ACHN (cell line): ENCODE measurements at regions not wholly inside any gene's neighbourhood (a gene's known extent, or its start where the extent isn't known, plus 50 kb on each side); places are given as distances from the start of the nearest gene placed in this dataset.

Experiments
- DNase-seq: peaks from one replicate; pipeline ENCODE4 v3.0.0-alpha.2; 2015
- in situ Hi-C: cut with HindIII; loops from 2 replicates; pipeline ENCODE4 v1.10.0; 2017; ENCODE audit warnings: low sequenced_read_pairs, low pct_ligation_motif_present, low pct_unique_long_range_greater_than_20kb

- no peak for DNase-seq
- in situ Hi-C loops = no loop called here
Measured at GRCh38 chr2:8176887-8177286, 505.0 kb upstream of the ID2 start.

- no peak for DNase-seq
- in situ Hi-C loops = no loop called here
Measured at GRCh38 chr2:8177566-8177965, 504.3 kb upstream of the ID2 start.

- in situ Hi-C loops = no loop called here
- no peak for DNase-seq
Measured at GRCh38 chr2:8178911-8179310, 502.9 kb upstream of the ID2 start.

GRCh38 chr2:8189316-8189715, 492.5 kb upstream of the ID2 start:
- in situ Hi-C loops = no loop called here
- no peak for DNase-seq

GRCh38 chr2:8190279-8190678, 491.6 kb upstream of the ID2 start:
- no peak for DNase-seq
- in situ Hi-C loops = no loop called here

- in situ Hi-C loops = no loop called here
- no peak for DNase-seq
Measured at GRCh38 chr2:8191427-8191826, 490.4 kb upstream of the ID2 start.

- in situ Hi-C loops = no loop called here
- DNase-seq = no peak
Measured at GRCh38 chr2:8193146-8193545, 488.7 kb upstream of the ID2 start.

GRCh38 chr2:8193686-8194615, 487.9 kb upstream of the ID2 start:
- in situ Hi-C loops = no loop called here
- DNase-seq = no peak

GRCh38 chr2:8195784-8196183, 486.1 kb upstream of the ID2 start:
- in situ Hi-C loops = no loop called here
- DNase-seq = no peak

GRCh38 chr2:8196316-8196715, 485.5 kb upstream of the ID2 start:
- in situ Hi-C loops = no loop called here
- DNase-seq = no peak

GRCh38 chr2:8197101-8197500, 484.8 kb upstream of the ID2 start:
- no peak for DNase-seq
- in situ Hi-C loops = no loop called here

GRCh38 chr2:8197825-8198224, 484.0 kb upstream of the ID2 start:
- in situ Hi-C loops = no loop called here
- DNase-seq = no peak

- in situ Hi-C loops = no loop called here
- no peak for DNase-seq
Measured at GRCh38 chr2:8198766-8199382, 483.0 kb upstream of the ID2 start.

GRCh38 chr2:8202132-8202531, 479.7 kb upstream of the ID2 start:
- in situ Hi-C loops = no loop called here
- no peak for DNase-seq

GRCh38 chr2:8203364-8203763, 478.5 kb upstream of the ID2 start:
- no peak for DNase-seq
- in situ Hi-C loops = no loop called here

GRCh38 chr2:8204711-8205110, 477.1 kb upstream of the ID2 start:
- in situ Hi-C loops = no loop called here
- DNase-seq = no peak

GRCh38 chr2:8209494-8209893, 472.4 kb upstream of the ID2 start:
- no peak for DNase-seq
- in situ Hi-C loops = no loop called here

GRCh38 chr2:8211384-8211783, 470.5 kb upstream of the ID2 start:
- no peak for DNase-seq
- in situ Hi-C loops = no loop called here

GRCh38 chr2:8212239-8212638, 469.6 kb upstream of the ID2 start:
- in situ Hi-C loops = no loop called here

GRCh38 chr2:8214036-8214615, 467.7 kb upstream of the ID2 start:
- in situ Hi-C loops = no loop called here
- DNase-seq = no peak

More at GRCh38 chr2:8212239-8212638, 469.6 kb upstream of the ID2 start:
- no peak for DNase-seq
